ENCODE measurements at regions not wholly inside any gene's neighbourhood (a gene's known extent, or its start where the extent isn't known, plus 50 kb on each side); places are given as distances from the start of the nearest gene placed in this dataset.
A peak's percentile ranks its signal among the peaks of the same experiment; 100 is the strongest.
"Not testable (repeated sequence)": the region's sequence is repeated elsewhere in the genome, so short reads cannot be mapped to it uniquely, and the experiment has no call there.

GRCh38 chr21:43286196-43286595, 117.4 kb downstream of the CRYAA start:
- DNase-seq, result no peak

- DNase-seq, result no peak
Measured at GRCh38 chr21:43284700-43285099, 115.9 kb downstream of the CRYAA start.

- DNase-seq, result no peak
Measured at GRCh38 chr21:43284238-43284637, 115.4 kb downstream of the CRYAA start.

- not testable (repeated sequence) for DNase-seq
Measured at GRCh38 chr21:43283925-43284221, 115.1 kb downstream of the CRYAA start.

GRCh38 chr21:43283136-43283924, 114.5 kb downstream of the CRYAA start:
- DNase-seq, result no peak

- no peak for DNase-seq
Measured at GRCh38 chr21:43282358-43283120, 113.7 kb downstream of the CRYAA start.

GRCh38 chr21:43281661-43282357, 113.0 kb downstream of the CRYAA start:
- DNase-seq, result no peak

GRCh38 chr21:43280949-43281633, 112.3 kb downstream of the CRYAA start:
- DNase-seq, result peak in 1 of 2 experiments; percentile 17

GRCh38 chr21:43279578-43279894, 110.7 kb downstream of the CRYAA start:
- no peak for DNase-seq

GRCh38 chr21:43278766-43279577, 110.2 kb downstream of the CRYAA start:
- DNase-seq, result no peak

- DNase-seq, result no peak
Measured at GRCh38 chr21:43278359-43278758, 109.6 kb downstream of the CRYAA start.

- DNase-seq, result no peak
Measured at GRCh38 chr21:43277481-43278351, 108.9 kb downstream of the CRYAA start.

- no peak for DNase-seq
Measured at GRCh38 chr21:43276811-43277210, 108.0 kb downstream of the CRYAA start.

GRCh38 chr21:43275421-43276211, 106.8 kb downstream of the CRYAA start:
- DNase-seq, result no peak

GRCh38 chr21:43274946-43275310, 106.1 kb downstream of the CRYAA start:
- no peak for DNase-seq

- DNase-seq, result no peak
Measured at GRCh38 chr21:43274022-43274945, 105.5 kb downstream of the CRYAA start.

GRCh38 chr21:43273708-43274021, 104.9 kb downstream of the CRYAA start:
- DNase-seq, result no peak

- DNase-seq, result no peak
Measured at GRCh38 chr21:43273016-43273707, 104.4 kb downstream of the CRYAA start.

- DNase-seq, result no peak
Measured at GRCh38 chr21:43272591-43272990, 103.8 kb downstream of the CRYAA start.
